H1 (cell line): ENCODE measurements at regions not wholly inside any gene's neighbourhood (a gene's known extent, or its start where the extent isn't known, plus 50 kb on each side); places are given as distances from the start of the nearest gene placed in this dataset.
"Not testable (repeated sequence)": the region's sequence is repeated elsewhere in the genome, so short reads cannot be mapped to it uniquely, and the experiment has no call there.

Experiments
- CHD1 ChIP-seq: IDR thresholded peaks from 2 replicates; pipeline ENCODE4 v1.6.1; 2012; ENCODE audit warnings: low read depth, low read length, improper control_type of control experiment
- EGR1 ChIP-seq: IDR thresholded peaks from 2 replicates; pipeline ENCODE4 v1.6.1; 2011; ENCODE audit warnings: low read depth, low read length, borderline replicate concordance
- JUN ChIP-seq: IDR thresholded peaks from 2 replicates; pipeline ENCODE4 v1.6.1; 2011; ENCODE audit warnings: low read depth, mild to moderate bottlenecking, improper control_type of control experiment, low read length
- POLR2A ChIP-seq, 2 experiments: IDR thresholded peaks; 1 replicate in 1 of 2; 2 replicates in 1 of 2; pipeline ENCODE4 v1.6.1; 2011; ENCODE audit warnings: low read depth in 2 of 2, low read length in 2 of 2, mild to moderate bottlenecking in 2 of 2; ENCODE audit errors: control extremely low read depth in 1 of 2
- RNF2 ChIP-seq: fragments of 200-900, 300-1000 bp; sonication (generic); IDR thresholded peaks from 2 replicates; pipeline ENCODE4 v1.7.1; 2016; ENCODE audit warnings: borderline replicate concordance, low read depth, mild to moderate bottlenecking, antibody characterized with exemption, low read length; ENCODE audit not compliant: poor library complexity, severe bottlenecking; ENCODE audit errors: missing control alignments
- YY1 ChIP-seq: IDR thresholded peaks from 2 replicates; pipeline ENCODE4 v1.6.1; 2011; ENCODE audit warnings: low read depth, mild to moderate bottlenecking, low read length
- TF ChIP-seq, protein P1 (sequence below): IDR thresholded peaks from 2 replicates; pipeline ENCODE4 v1.6.1; 2011; ENCODE audit warnings: low read depth, mild to moderate bottlenecking, low read length; ENCODE audit not compliant: insufficient read depth

DNA sequence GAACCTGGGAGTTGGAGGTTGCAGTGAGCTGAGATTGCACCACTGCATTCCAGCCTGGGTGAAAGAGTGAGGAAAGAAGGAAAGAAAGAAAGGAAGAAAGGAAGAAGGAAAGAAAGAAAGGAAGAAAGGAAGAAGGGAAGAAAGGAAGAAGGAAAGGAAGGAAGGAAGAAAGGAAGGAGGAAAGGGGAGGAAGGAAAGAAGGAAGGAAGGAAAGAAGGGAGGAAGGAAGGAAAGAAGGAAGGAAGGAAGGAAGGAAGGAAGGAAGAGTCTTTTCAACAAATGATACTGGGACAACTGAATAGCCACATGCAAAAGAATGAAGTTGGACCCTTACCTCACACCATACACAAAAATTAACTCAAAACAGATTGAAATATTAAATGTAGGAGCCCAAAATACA, 56.1 kb upstream of the CCNY start:
- not testable (repeated sequence) for TF ChIP-seq EGR1; POLR2A (IDR thresholded peaks at IDR 0.05; ENCODE audit: control extremely low read depth in 1 of 2, low read depth in 2 of 2, low read length in 2 of 2); YY1; CHD1; RNF2; JUN
- TF ChIP-seq, protein P1, sequence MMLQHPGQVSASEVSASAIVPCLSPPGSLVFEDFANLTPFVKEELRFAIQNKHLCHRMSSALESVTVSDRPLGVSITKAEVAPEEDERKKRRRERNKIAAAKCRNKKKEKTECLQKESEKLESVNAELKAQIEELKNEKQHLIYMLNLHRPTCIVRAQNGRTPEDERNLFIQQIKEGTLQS, result not testable (repeated sequence)
